Activated T-cell treated with anti-CD3 and anti-CD28 coated beads, Interleukin-2, amount 50 U/mL, for 24 hours (primary cell): ENCODE measurements at regions not wholly inside any gene's neighbourhood (a gene's known extent, or its start where the extent isn't known, plus 50 kb on each side); places are given as distances from the start of the nearest gene placed in this dataset.
"Not testable (repeated sequence)": the region's sequence is repeated elsewhere in the genome, so short reads cannot be mapped to it uniquely, and the experiment has no call there.

Experiments used
- DNase-seq: peaks from one replicate; pipeline ENCODE4 v3.0.0-alpha.2; 2020
- H3K27ac Mint-ChIP-seq: 2 replicates; pipeline ENCODE4 v1.8.0; 2020; ENCODE audit warnings: mild to moderate bottlenecking, mixed read lengths
- H3K27me3 Mint-ChIP-seq: 2 replicates; pipeline ENCODE4 v1.8.0; 2020; ENCODE audit warnings: mixed read lengths
- H3K36me3 Mint-ChIP-seq: 2 replicates; pipeline ENCODE4 v1.8.0; 2020; ENCODE audit warnings: low read depth, mixed read lengths
- H3K4me1 Mint-ChIP-seq: 2 replicates; pipeline ENCODE4 v1.8.0; 2020; ENCODE audit warnings: low read depth, mixed read lengths
- H3K4me3 Mint-ChIP-seq: 2 replicates; pipeline ENCODE4 v1.8.0; 2020; ENCODE audit warnings: mild to moderate bottlenecking, moderate library complexity, mixed read lengths
- H3K9me3 Mint-ChIP-seq: 2 replicates; pipeline ENCODE4 v1.8.0; 2020; ENCODE audit warnings: mixed read lengths

GRCh38 chr16:29128732-29129457 is 144.0 kb downstream of the LAT start:
- H3K27me3 Mint-ChIP-seq, H3K9me3 Mint-ChIP-seq, H3K4me3 Mint-ChIP-seq, H3K27ac Mint-ChIP-seq, DNase-seq: not testable (repeated sequence)
- Mint-ChIP-seq H3K4me1 (peaks cover 17% of the 10 kb centered on the region), H3K36me3 (peaks cover 56% of the 10 kb centered on the region)

GRCh38 chr16:29127806-29128420 is 143.1 kb downstream of the LAT start:
- not testable (repeated sequence) for H3K27ac Mint-ChIP-seq, H3K27me3 Mint-ChIP-seq, H3K4me3 Mint-ChIP-seq, H3K9me3 Mint-ChIP-seq, DNase-seq
- Mint-ChIP-seq H3K4me1 (peaks cover 17% of the 10 kb centered on the region), H3K36me3 (peaks cover 58% of the 10 kb centered on the region)

GRCh38 chr16:29126616-29127015 is 141.8 kb downstream of the LAT start:
- H3K9me3 Mint-ChIP-seq, result no peaks in the 10 kb centered on the region
- no peaks in the 10 kb centered on the region for H3K27me3 Mint-ChIP-seq
- H3K4me1 Mint-ChIP-seq, result peaks cover 17% of the 10 kb centered on the region
- H3K27ac Mint-ChIP-seq, result peak overlapping the region; percentile 57
- H3K36me3 Mint-ChIP-seq, result peaks cover 67% of the 10 kb centered on the region
- DNase-seq, result no peak
- no peak overlapping the region for H3K4me3 Mint-ChIP-seq

GRCh38 chr16:29126057-29126494 is 141.2 kb downstream of the LAT start:
- H3K4me1 Mint-ChIP-seq, result peaks cover 21% of the 10 kb centered on the region

GRCh38 chr16:29124828-29125227 is 140.0 kb downstream of the LAT start:
- no peak overlapping the region for H3K4me3 Mint-ChIP-seq
- no peaks in the 10 kb centered on the region for H3K27me3 Mint-ChIP-seq
- no peak overlapping the region for H3K27ac Mint-ChIP-seq
- peaks cover 23% of the 10 kb centered on the region for H3K4me1 Mint-ChIP-seq
- no peaks in the 10 kb centered on the region for H3K9me3 Mint-ChIP-seq
- DNase-seq, result no peak
- peaks cover 76% of the 10 kb centered on the region for H3K36me3 Mint-ChIP-seq

More at GRCh38 chr16:29126057-29126494, 141.2 kb downstream of the LAT start:
- Mint-ChIP-seq H3K36me3 (peaks cover 71% of the 10 kb centered on the region), H3K27me3 (no peaks in the 10 kb centered on the region), H3K4me3 (peak overlapping the region; percentile 20), H3K9me3 (no peaks in the 10 kb centered on the region), H3K27ac (peak overlapping the region; percentile 57)
- DNase-seq, result no peak

GRCh38 chr16:29124162-29124561 is 139.3 kb downstream of the LAT start:
- H3K4me1 Mint-ChIP-seq, result peaks cover 23% of the 10 kb centered on the region
- H3K4me3 Mint-ChIP-seq, H3K9me3 Mint-ChIP-seq, H3K27me3 Mint-ChIP-seq, H3K27ac Mint-ChIP-seq, DNase-seq: not testable (repeated sequence)
- peaks cover 74% of the 10 kb centered on the region for H3K36me3 Mint-ChIP-seq

- peak; percentile 17 for DNase-seq
- peaks cover 39% of the 10 kb centered on the region for H3K4me1 Mint-ChIP-seq
- not testable (repeated sequence) for H3K9me3 Mint-ChIP-seq, H3K4me3 Mint-ChIP-seq, H3K27me3 Mint-ChIP-seq, H3K27ac Mint-ChIP-seq
- peaks cover 74% of the 10 kb centered on the region for H3K36me3 Mint-ChIP-seq
Measured at GRCh38 chr16:29120680-29121079, 135.8 kb downstream of the LAT start.

GRCh38 chr16:29118301-29118957 is 133.6 kb downstream of the LAT start:
- H3K36me3 Mint-ChIP-seq, result peaks cover 79% of the 10 kb centered on the region
- not testable (repeated sequence) for H3K9me3 Mint-ChIP-seq, H3K4me3 Mint-ChIP-seq, H3K27me3 Mint-ChIP-seq
- peak overlapping the region; percentile 84 for H3K27ac Mint-ChIP-seq
- DNase-seq, result peak; percentile 41
- peaks cover 54% of the 10 kb centered on the region for H3K4me1 Mint-ChIP-seq

- no peaks in the 10 kb centered on the region for H3K27me3 Mint-ChIP-seq
- peaks cover 60% of the 10 kb centered on the region for H3K4me1 Mint-ChIP-seq
- H3K4me3 Mint-ChIP-seq, result no peak overlapping the region
- peaks cover 80% of the 10 kb centered on the region for H3K36me3 Mint-ChIP-seq
- peak overlapping the region; percentile 84 for H3K27ac Mint-ChIP-seq
- H3K9me3 Mint-ChIP-seq, result no peaks in the 10 kb centered on the region
- DNase-seq, result no peak
Measured at GRCh38 chr16:29117631-29118030, 132.8 kb downstream of the LAT start.

GRCh38 chr16:29116980-29117379 is 132.1 kb downstream of the LAT start:
- Mint-ChIP-seq H3K9me3 (no peaks in the 10 kb centered on the region), H3K27me3 (no peaks in the 10 kb centered on the region), H3K36me3 (peaks cover 81% of the 10 kb centered on the region), H3K4me3 (no peak overlapping the region), H3K27ac (peak overlapping the region; percentile 94), H3K4me1 (peaks cover 65% of the 10 kb centered on the region)
- no peak for DNase-seq

GRCh38 chr16:29116207-29116606 is 131.4 kb downstream of the LAT start:
- not testable (repeated sequence) for H3K9me3 Mint-ChIP-seq, DNase-seq, H3K4me3 Mint-ChIP-seq, H3K27me3 Mint-ChIP-seq
- Mint-ChIP-seq H3K27ac (peak overlapping the region; percentile 94), H3K4me1 (peaks cover 69% of the 10 kb centered on the region), H3K36me3 (peaks cover 86% of the 10 kb centered on the region)

- peaks cover 86% of the 10 kb centered on the region for H3K36me3 Mint-ChIP-seq
- H3K27ac Mint-ChIP-seq, result peak overlapping the region; percentile 94
- H3K9me3 Mint-ChIP-seq, DNase-seq, H3K27me3 Mint-ChIP-seq, H3K4me3 Mint-ChIP-seq: not testable (repeated sequence)
- peaks cover 71% of the 10 kb centered on the region for H3K4me1 Mint-ChIP-seq
Measured at GRCh38 chr16:29115802-29116141, 130.9 kb downstream of the LAT start.

GRCh38 chr16:29114989-29115801 is 130.3 kb downstream of the LAT start:
- Mint-ChIP-seq H3K27ac (peak overlapping the region; percentile 96), H3K36me3 (peaks cover 89% of the 10 kb centered on the region), H3K4me3 (peak overlapping the region; percentile 56), H3K4me1 (peaks cover 74% of the 10 kb centered on the region)
- not testable (repeated sequence) for H3K27me3 Mint-ChIP-seq, H3K9me3 Mint-ChIP-seq
- peak; percentile 65 for DNase-seq

GRCh38 chr16:29114574-29114973 is 129.7 kb downstream of the LAT start:
- Mint-ChIP-seq H3K9me3 (no peaks in the 10 kb centered on the region), H3K27ac (peak overlapping the region; percentile 96), H3K4me3 (no peak overlapping the region), H3K36me3 (peaks cover 89% of the 10 kb centered on the region), H3K27me3 (no peaks in the 10 kb centered on the region), H3K4me1 (peaks cover 77% of the 10 kb centered on the region)
- DNase-seq, result no peak
